Nephron progenitor cell (in vitro differentiated cells): ENCODE measurements at regions not wholly inside any gene's neighbourhood (a gene's known extent, or its start where the extent isn't known, plus 50 kb on each side); places are given as distances from the start of the nearest gene placed in this dataset.

Experiments
- DNase-seq: peaks from one replicate; pipeline ENCODE4 v3.0.0; 2021
- H3K27ac Mint-ChIP-seq: 2 replicates; pipeline ENCODE4 v1.8.0; 2021; ENCODE audit warnings: mild to moderate bottlenecking, moderate library complexity, mixed read lengths
- H3K27me3 Mint-ChIP-seq: 2 replicates; pipeline ENCODE4 v1.8.0; 2021; ENCODE audit warnings: mild to moderate bottlenecking, low read depth, mixed read lengths; ENCODE audit not compliant: poor library complexity
- H3K36me3 Mint-ChIP-seq: 2 replicates; pipeline ENCODE4 v1.8.0; 2021; ENCODE audit warnings: low read depth, mixed read lengths
- H3K4me1 Mint-ChIP-seq: 2 replicates; pipeline ENCODE4 v1.8.0; 2021; ENCODE audit warnings: mixed read lengths
- H3K4me3 Mint-ChIP-seq: 2 replicates; pipeline ENCODE4 v1.8.0; 2021; ENCODE audit warnings: mild to moderate bottlenecking, moderate library complexity, mixed read lengths
- H3K9me3 Mint-ChIP-seq: 2 replicates; pipeline ENCODE4 v1.8.0; 2021; ENCODE audit warnings: mild to moderate bottlenecking, moderate library complexity, mixed read lengths
- CTCF ChIP-seq: fragments of 200-600 bp; sonication (generic); IDR thresholded peaks from 2 replicates; pipeline ENCODE4 v1.5.0; 2021; ENCODE audit warnings: antibody characterized with exemption

- Mint-ChIP-seq H3K4me3 (no peak overlapping the region), H3K4me1 (no peaks in the 10 kb centered on the region)
- TF ChIP-seq CTCF, result no peak
Observed at GRCh38 chr3:80806673-80807072, 954.8 kb downstream of the GBE1 start.

GRCh38 chr3:80788914-80789313 lies 972.5 kb downstream of the GBE1 start:
- peaks cover 24% of the 10 kb centered on the region for H3K4me1 Mint-ChIP-seq
- H3K4me3 Mint-ChIP-seq, result no peak overlapping the region
- H3K27ac Mint-ChIP-seq, result no peak overlapping the region
- H3K27me3 Mint-ChIP-seq, result no peaks in the 10 kb centered on the region
- no peaks in the 10 kb centered on the region for H3K9me3 Mint-ChIP-seq
- H3K36me3 Mint-ChIP-seq, result no peaks in the 10 kb centered on the region
- no peak for DNase-seq
- TF ChIP-seq CTCF, result no peak

More at GRCh38 chr3:80806673-80807072, 954.8 kb downstream of the GBE1 start:
- no peaks in the 10 kb centered on the region for H3K9me3 Mint-ChIP-seq
- H3K36me3 Mint-ChIP-seq, result no peaks in the 10 kb centered on the region
- H3K27me3 Mint-ChIP-seq, result peaks cover 5% of the 10 kb centered on the region
- H3K27ac Mint-ChIP-seq, result no peak overlapping the region
- no peak for DNase-seq

GRCh38 chr3:80785875-80786274 lies 975.6 kb downstream of the GBE1 start:
- Mint-ChIP-seq H3K27me3 (no peaks in the 10 kb centered on the region), H3K9me3 (no peaks in the 10 kb centered on the region), H3K27ac (no peak overlapping the region), H3K4me3 (no peak overlapping the region), H3K36me3 (no peaks in the 10 kb centered on the region), H3K4me1 (peaks cover 28% of the 10 kb centered on the region)
- no peak for TF ChIP-seq CTCF
- DNase-seq, result no peak

- DNase-seq, result no peak
Observed at GRCh38 chr3:80785475-80785874, 976.0 kb downstream of the GBE1 start.

GRCh38 chr3:80771085-80771484 lies 990.4 kb downstream of the GBE1 start:
- no peak for TF ChIP-seq CTCF
- Mint-ChIP-seq H3K27ac (no peak overlapping the region), H3K9me3 (no peaks in the 10 kb centered on the region), H3K4me1 (no peaks in the 10 kb centered on the region), H3K27me3 (peaks cover 3% of the 10 kb centered on the region), H3K4me3 (no peak overlapping the region), H3K36me3 (no peaks in the 10 kb centered on the region)
- no peak for DNase-seq

More at GRCh38 chr3:80785475-80785874, 976.0 kb downstream of the GBE1 start:
- no peaks in the 10 kb centered on the region for H3K27me3 Mint-ChIP-seq
- peaks cover 28% of the 10 kb centered on the region for H3K4me1 Mint-ChIP-seq
- TF ChIP-seq CTCF, result peak; percentile 28
- H3K36me3 Mint-ChIP-seq, result no peaks in the 10 kb centered on the region
- no peak overlapping the region for H3K27ac Mint-ChIP-seq
- H3K4me3 Mint-ChIP-seq, result no peak overlapping the region
- no peaks in the 10 kb centered on the region for H3K9me3 Mint-ChIP-seq

GRCh38 chr3:80770106-80771074 lies 991.1 kb downstream of the GBE1 start:
- no peaks in the 10 kb centered on the region for H3K36me3 Mint-ChIP-seq
- H3K9me3 Mint-ChIP-seq, result no peaks in the 10 kb centered on the region
- H3K27me3 Mint-ChIP-seq, result peaks cover 3% of the 10 kb centered on the region
- H3K27ac Mint-ChIP-seq, result peak overlapping the region; percentile 94
- no peak overlapping the region for H3K4me3 Mint-ChIP-seq
- no peaks in the 10 kb centered on the region for H3K4me1 Mint-ChIP-seq
- DNase-seq, result no peak
- TF ChIP-seq CTCF, result no peak
